ENCODE measurements at regions not wholly inside any gene's neighbourhood (a gene's known extent, or its start where the extent isn't known, plus 50 kb on each side); places are given as distances from the start of the nearest gene placed in this dataset.

GRCh38 chr12:25745281-25745680, 192.2 kb upstream of the LMNTD1 start:
- no peak for TF ChIP-seq CTCF (IDR thresholded peaks at IDR 0.05; ENCODE audit: poor library complexity, severe bottlenecking)
- no peak for TF ChIP-seq EP300 (conservative IDR thresholded peaks at IDR 0.05; ENCODE audit: poor library complexity, severe bottlenecking)
- TF ChIP-seq RAD21 (conservative IDR thresholded peaks at IDR 0.05): no peak
- TF ChIP-seq POLR2AphosphoS5 (IDR thresholded peaks at IDR 0.05): no peak
- no peak for TF ChIP-seq EZH2 (IDR thresholded peaks at IDR 0.05; ENCODE audit: borderline replicate concordance, insufficient read depth, low read length, poor library complexity, severe bottlenecking)
- TF ChIP-seq MXI1 (conservative IDR thresholded peaks at IDR 0.05; ENCODE audit: poor library complexity, severe bottlenecking): no peak

All from neural cell (in vitro differentiated cells).